NCI-H2029 treated with DMSO at 0.1 percent for 48 hours (cell line): ENCODE measurements at regions not wholly inside any gene's neighbourhood (a gene's known extent, or its start where the extent isn't known, plus 50 kb on each side); places are given as distances from the start of the nearest gene placed in this dataset.
"Not testable (repeated sequence)": the region's sequence is repeated elsewhere in the genome, so short reads cannot be mapped to it uniquely, and the experiment has no call there.

Experiments used
- DNase-seq: peaks from one replicate; lab custom pipeline; 2025; lab: John Stamatoyannopoulos, UW

GRCh38 chr10:30697221-30697620 lies 67.7 kb upstream of the LYZL2 start:
- not testable (repeated sequence) for DNase-seq

GRCh38 chr10:30696416-30697185 lies 67.0 kb upstream of the LYZL2 start:
- not testable (repeated sequence) for DNase-seq

DNA sequence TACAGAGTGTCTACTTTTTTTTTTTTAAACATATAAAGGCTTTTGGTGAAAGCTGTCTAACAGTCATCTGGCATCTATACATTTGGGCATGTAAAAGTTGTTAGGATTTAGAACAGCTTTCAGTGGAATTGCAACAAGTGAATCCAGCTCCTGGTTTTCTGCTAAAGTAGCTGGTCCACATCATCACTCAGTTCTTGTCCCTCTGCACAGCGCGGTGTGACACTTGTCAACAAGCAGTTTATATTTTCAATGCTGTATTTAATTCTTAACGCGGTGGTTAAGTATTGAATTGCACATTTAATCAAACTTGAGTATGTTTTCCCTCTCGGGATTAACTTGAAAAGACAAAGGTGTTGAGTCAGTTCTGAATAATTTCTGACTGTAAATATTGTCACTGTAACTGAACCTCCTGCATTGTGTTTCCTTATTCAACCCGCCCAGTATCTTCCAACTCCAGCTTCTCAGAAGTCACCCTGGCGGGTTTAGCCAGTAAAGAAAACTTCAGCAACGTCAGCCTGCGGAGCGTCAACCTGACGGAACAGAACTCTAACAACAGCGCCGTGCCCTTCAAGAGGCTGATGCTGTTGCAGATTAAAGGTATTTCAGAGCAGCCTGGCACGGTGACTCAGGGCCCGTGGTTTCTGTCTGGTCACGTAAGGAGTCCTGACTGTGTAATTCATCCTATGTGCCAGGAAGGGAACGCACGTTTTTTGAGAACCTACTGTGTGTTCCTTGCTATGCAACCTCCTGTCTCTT lies 66.1 kb upstream of the LYZL2 start:
- DNase-seq = not testable (repeated sequence)

GRCh38 chr10:30694518-30695228 lies 65.1 kb upstream of the LYZL2 start:
- DNase-seq = no peak

- DNase-seq = no peak
These were observed 62.1 kb upstream of the LYZL2 start for GRCh38 chr10:30691639-30692015.

- DNase-seq = not testable (repeated sequence)
These were observed 61.5 kb upstream of the LYZL2 start for GRCh38 chr10:30690948-30691638.

DNA sequence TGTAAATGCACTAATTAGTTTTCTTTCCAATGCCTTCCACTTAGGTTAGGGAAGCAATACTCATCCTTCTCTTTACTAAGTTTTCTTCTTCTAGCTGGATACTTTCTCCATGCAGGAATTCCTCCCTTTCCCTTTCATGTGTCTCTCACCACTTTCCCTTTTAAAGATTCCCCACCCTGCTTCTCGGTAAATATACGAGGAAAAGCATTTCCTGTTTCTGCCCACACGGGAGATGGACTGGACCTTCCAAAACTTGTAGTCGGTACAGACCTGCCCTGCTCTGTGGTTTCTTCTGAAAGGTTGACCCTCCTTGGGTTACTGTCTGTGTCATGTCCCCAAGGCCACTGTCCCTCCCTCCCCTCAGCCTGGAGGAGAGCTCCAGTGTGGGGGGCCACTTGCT lies 58.9 kb upstream of the LYZL2 start:
- no peak for DNase-seq

DNA sequence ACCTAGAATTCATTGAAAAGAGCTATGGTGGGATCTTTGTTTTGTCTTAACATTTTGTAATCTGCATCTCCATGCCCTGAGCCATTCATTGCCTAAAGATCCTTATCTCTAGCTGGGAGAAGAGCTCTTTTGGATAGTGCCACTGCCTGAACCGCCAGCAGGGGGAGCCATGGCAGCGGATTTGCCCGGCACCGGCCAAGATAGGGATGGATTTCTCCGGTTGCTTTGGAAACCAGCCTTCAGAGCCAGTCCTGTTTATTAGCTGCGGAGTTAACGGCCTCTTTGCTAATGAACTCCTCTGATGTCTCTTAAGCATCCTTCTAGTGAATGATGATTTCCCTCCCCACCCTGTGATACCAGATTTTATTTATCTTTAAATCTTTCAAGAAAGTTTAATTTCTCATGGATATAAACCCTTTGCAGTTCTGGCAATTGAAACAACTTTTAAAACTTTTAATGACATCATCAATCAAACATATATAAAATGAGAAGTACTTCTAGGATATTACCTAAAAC lies 58.2 kb upstream of the LYZL2 start:
- DNase-seq = peak; percentile 11

- no peak for DNase-seq
These were observed 57.2 kb upstream of the LYZL2 start for GRCh38 chr10:30686708-30687107.

GRCh38 chr10:30683496-30683895 lies 53.9 kb upstream of the LYZL2 start:
- DNase-seq = no peak

DNA sequence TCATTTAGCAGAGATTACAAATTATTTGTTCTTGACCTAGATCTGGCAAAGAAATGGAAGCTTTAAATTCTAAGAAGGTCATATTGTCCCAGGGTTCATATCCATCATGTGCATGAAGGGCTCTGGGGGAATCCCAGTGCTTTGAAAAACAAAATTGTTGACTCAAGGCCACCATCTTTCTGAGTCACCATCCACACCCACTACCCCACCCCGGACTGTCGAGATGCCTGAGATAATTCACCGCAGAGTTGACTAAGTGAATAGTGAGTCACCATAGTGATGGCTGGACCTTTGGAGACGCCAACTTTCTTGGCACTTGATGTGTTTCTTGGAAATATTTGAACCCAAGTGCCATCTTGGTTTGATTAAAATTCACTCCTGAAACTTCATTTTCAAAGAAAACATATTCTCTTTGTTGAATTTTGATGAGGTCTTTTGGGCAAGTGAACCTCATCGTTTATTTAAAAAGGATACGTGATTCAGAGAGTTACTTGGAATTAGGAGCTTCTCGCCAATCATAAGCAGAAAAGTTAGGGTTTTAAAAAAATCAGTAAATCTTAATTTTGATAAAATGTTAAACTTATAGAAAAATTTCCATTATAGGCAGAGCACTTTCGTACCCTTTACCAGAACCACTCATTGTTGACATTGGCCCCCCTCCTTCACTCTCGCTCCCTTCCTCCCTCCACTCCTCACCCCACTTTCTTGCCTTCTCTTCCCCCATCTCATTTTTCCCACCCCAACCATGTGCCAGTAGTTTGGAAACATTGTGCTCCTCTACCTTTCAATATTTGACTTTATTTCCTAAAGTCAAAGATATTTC lies 53.0 kb upstream of the LYZL2 start:
- not testable (repeated sequence) for DNase-seq

DNA sequence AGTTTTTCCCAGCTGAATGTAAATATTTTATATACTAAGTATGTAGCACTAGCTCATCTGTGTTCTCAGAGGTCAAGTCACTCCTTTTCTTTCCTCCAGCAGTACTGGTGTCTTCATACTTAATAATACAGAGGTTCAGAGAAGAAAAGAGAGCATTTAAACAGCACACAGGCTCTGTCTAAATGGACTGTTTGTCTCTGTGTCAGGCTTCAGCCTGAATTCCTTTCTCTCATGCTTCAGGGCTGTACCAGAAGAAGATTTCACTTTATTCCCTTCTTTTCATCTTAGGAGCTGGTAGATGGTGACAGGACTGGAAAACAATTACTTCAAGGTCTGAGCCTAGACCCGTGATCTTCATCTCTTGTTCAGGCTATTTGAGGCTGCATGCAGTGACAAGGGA lies 51.4 kb upstream of the LYZL2 start:
- DNase-seq = no peak
